Ascending aorta (tissue), 2 donors: ENCODE measurements at regions not wholly inside any gene's neighbourhood (a gene's known extent, or its start where the extent isn't known, plus 50 kb on each side); places are given as distances from the start of the nearest gene placed in this dataset.
"Not testable (repeated sequence)": the region's sequence is repeated elsewhere in the genome, so short reads cannot be mapped to it uniquely, and the experiment has no call there.

Experiments used
- DNase-seq, 2 donors: peaks; one replicate each; pipeline ENCODE4 v3.0.0-alpha.2; 2019; ENCODE audit warnings: low spot score in 2 of 2
- H3K27ac ChIP-seq, 2 donors: fragments of 200-600 bp; sonication (generic); one replicate each; pipeline ENCODE4 v1.5.1; 2016 to 2017; ENCODE audit warnings: mild to moderate bottlenecking in 1 of 2
- H3K27me3 ChIP-seq: fragments of 200-600 bp; sonication (generic); one replicate; pipeline ENCODE4 v1.5.1; 2017
- H3K36me3 ChIP-seq, 2 donors: fragments of 200-600 bp; sonication (generic); one replicate each; pipeline ENCODE4 v1.5.1; 2016
- H3K4me1 ChIP-seq, 2 donors: fragments of 200-600 bp; sonication (generic); one replicate each; pipeline ENCODE4 v1.5.1; 2016 to 2017; ENCODE audit warnings: mild to moderate bottlenecking in 1 of 2
- H3K4me3 ChIP-seq, 2 donors: fragments of 200-600 bp; sonication (generic); one replicate each; pipeline ENCODE4 v1.5.1; 2016 to 2017; ENCODE audit warnings: mild to moderate bottlenecking in 1 of 2
- H3K9me3 ChIP-seq, 2 donors: fragments of 200-600 bp; sonication (generic); one replicate each; pipeline ENCODE4 v1.5.1; 2016
- CTCF ChIP-seq, 3 experiments: fragments of 200-600 bp in 2 of 3; fragments of 450-650 bp in 1 of 3; sonication (generic) in 2 of 3; IDR thresholded peaks; one replicate each; pipeline ENCODE4 v1.5.1; 2016 to 2019; ENCODE audit warnings: antibody characterized with exemption in 3 of 3, mild to moderate bottlenecking in 1 of 3, moderate library complexity in 1 of 3
- intact Hi-C: fragments of 100-400 bp; cut with DNase I; formaldehyde crosslinking; loops from one replicate; pipeline ENCODE4 v1.15.1; 2023

- H3K9me3 ChIP-seq: no peaks in the 10 kb centered on the region
- no peak for DNase-seq
- H3K4me3 ChIP-seq: no peak overlapping the region
- intact Hi-C loops: no loop called here
- no peaks in the 10 kb centered on the region for H3K36me3 ChIP-seq
- no peak for TF ChIP-seq CTCF (IDR thresholded peaks at IDR 0.05)
- no peaks in the 10 kb centered on the region for H3K27me3 ChIP-seq
- H3K27ac ChIP-seq: no peak overlapping the region
- no peaks in the 10 kb centered on the region for H3K4me1 ChIP-seq
Measured at GRCh38 chr22:34639911-34640310, 426.0 kb upstream of the ISX start.

GRCh38 chr22:34645375-34645774 lies 420.6 kb upstream of the ISX start:
- Histone ChIP-seq H3K9me3 (no peaks in the 10 kb centered on the region), H3K4me1 (no peaks in the 10 kb centered on the region), H3K27ac (no peak overlapping the region), H3K36me3 (no peaks in the 10 kb centered on the region), H3K27me3 (no peaks in the 10 kb centered on the region), H3K4me3 (no peak overlapping the region)
- intact Hi-C loops: no loop called here
- no peak for TF ChIP-seq CTCF (IDR thresholded peaks at IDR 0.05)
- DNase-seq: no peak

GRCh38 chr22:34669001-34669400 lies 397.0 kb upstream of the ISX start:
- DNase-seq: no peak
- no peak for TF ChIP-seq CTCF (IDR thresholded peaks at IDR 0.05)
- Histone ChIP-seq H3K27me3 (no peaks in the 10 kb centered on the region), H3K9me3 (no peaks in the 10 kb centered on the region), H3K4me3 (no peak overlapping the region), H3K36me3 (no peaks in the 10 kb centered on the region), H3K4me1 (no peaks in the 10 kb centered on the region), H3K27ac (no peak overlapping the region)
- intact Hi-C loops: no loop called here

- H3K4me3 ChIP-seq, H3K4me1 ChIP-seq, intact Hi-C loops, H3K27ac ChIP-seq, H3K9me3 ChIP-seq, H3K36me3 ChIP-seq, H3K27me3 ChIP-seq, DNase-seq: not testable (repeated sequence)
Measured at GRCh38 chr22:34683031-34683430, 382.9 kb upstream of the ISX start.

- H3K27ac ChIP-seq, DNase-seq, H3K36me3 ChIP-seq, H3K4me1 ChIP-seq, H3K4me3 ChIP-seq, H3K27me3 ChIP-seq, intact Hi-C loops, H3K9me3 ChIP-seq: not testable (repeated sequence)
Measured at GRCh38 chr22:34684278-34684677, 381.7 kb upstream of the ISX start.

- intact Hi-C loops: no loop called here
- no peak overlapping the region for H3K4me3 ChIP-seq
- no peaks in the 10 kb centered on the region for H3K27me3 ChIP-seq
- no peaks in the 10 kb centered on the region for H3K9me3 ChIP-seq
- H3K4me1 ChIP-seq: no peaks in the 10 kb centered on the region
- no peak overlapping the region for H3K27ac ChIP-seq
- no peak for TF ChIP-seq CTCF (IDR thresholded peaks at IDR 0.05)
- no peak for DNase-seq
- no peaks in the 10 kb centered on the region for H3K36me3 ChIP-seq
Measured at GRCh38 chr22:34687116-34687515, 378.8 kb upstream of the ISX start.

- DNase-seq: no peak
- no peak for TF ChIP-seq CTCF (IDR thresholded peaks at IDR 0.05)
- intact Hi-C loops: no loop called here
Measured at GRCh38 chr22:34688825-34689224, 377.1 kb upstream of the ISX start.

More at GRCh38 chr22:34688825-34689224, 377.1 kb upstream of the ISX start:
- H3K27ac ChIP-seq: no peak overlapping the region
- no peaks in the 10 kb centered on the region for H3K9me3 ChIP-seq
- H3K36me3 ChIP-seq: no peaks in the 10 kb centered on the region
- H3K4me3 ChIP-seq: no peak overlapping the region
- H3K4me1 ChIP-seq: no peaks in the 10 kb centered on the region
- H3K27me3 ChIP-seq: no peaks in the 10 kb centered on the region
